Hepatocyte (in vitro differentiated cells): ENCODE measurements at regions not wholly inside any gene's neighbourhood (a gene's known extent, or its start where the extent isn't known, plus 50 kb on each side); places are given as distances from the start of the nearest gene placed in this dataset.

Source experiments
- DNase-seq: peaks from one replicate; pipeline ENCODE4 v3.0.0-alpha.2; 2016; ENCODE audit warnings: low spot score
- H2AFZ ChIP-seq: fragments of 200-600 bp; sonication (generic); 2 replicates; pipeline ENCODE4 v1.6.0; 2016; ENCODE audit warnings: antibody characterized with exemption, mild to moderate bottlenecking
- H3K27ac ChIP-seq: fragments of 200-600 bp; sonication (generic); 2 replicates; pipeline ENCODE4 v1.5.1; 2016; ENCODE audit warnings: mild to moderate bottlenecking
- H3K27me3 ChIP-seq: fragments of 200-600 bp; sonication (generic); 2 replicates; pipeline ENCODE4 v1.6.1; 2016
- H3K36me3 ChIP-seq: fragments of 200-600 bp; sonication (generic); replicated peaks from 2 replicates; pipeline ENCODE4 v1.5.1; 2016; ENCODE audit warnings: low read depth; ENCODE audit not compliant: insufficient read depth
- H3K4me1 ChIP-seq: fragments of 200-600 bp; sonication (generic); 2 replicates; pipeline ENCODE4 v1.5.1; 2016; ENCODE audit warnings: mild to moderate bottlenecking, moderate library complexity; ENCODE audit not compliant: insufficient read depth
- H3K4me2 ChIP-seq: fragments of 200-600 bp; sonication (generic); 2 replicates; pipeline ENCODE4 v1.6.0; 2016
- H3K4me3 ChIP-seq: fragments of 200-600 bp; sonication (generic); 2 replicates; pipeline ENCODE4 v1.5.1; 2016; ENCODE audit warnings: mild to moderate bottlenecking
- H3K79me2 ChIP-seq: fragments of 200-600 bp; sonication (generic); 2 replicates; pipeline ENCODE4 v1.6.0; 2017; ENCODE audit warnings: mild to moderate bottlenecking
- H3K9me2 ChIP-seq: fragments of 200-600 bp; sonication (generic); replicated peaks from 2 replicates; pipeline ENCODE4 v1.6.0; 2017; ENCODE audit warnings: mild to moderate bottlenecking; ENCODE audit not compliant: insufficient read depth
- H3K9me3 ChIP-seq: fragments of 200-600 bp; sonication (generic); 2 replicates; pipeline ENCODE4 v1.5.1; 2016; ENCODE audit warnings: low read depth, mild to moderate bottlenecking
- H4K20me1 ChIP-seq: fragments of 200-600 bp; sonication (generic); 2 replicates; pipeline ENCODE4 v1.6.0; 2016; ENCODE audit warnings: mild to moderate bottlenecking; ENCODE audit not compliant: insufficient read depth, poor library complexity, severe bottlenecking
- CTCF ChIP-seq: fragments of 200-600 bp; sonication (generic); IDR thresholded peaks from 2 replicates; pipeline ENCODE4 v1.5.1; 2016; ENCODE audit warnings: antibody characterized with exemption, mild to moderate bottlenecking; ENCODE audit not compliant: poor library complexity
- EZH2 ChIP-seq: fragments of 200-600 bp; sonication (generic); IDR thresholded peaks from 2 replicates; pipeline ENCODE4 v1.6.1; 2016; ENCODE audit warnings: antibody characterized with exemption, mild to moderate bottlenecking, borderline replicate concordance
- EZH2phosphoT487 ChIP-seq: fragments of 200-600 bp; sonication (generic); IDR thresholded peaks from one replicate; pipeline ENCODE4 v1.6.1; 2018; ENCODE audit warnings: antibody characterized with exemption, mild to moderate bottlenecking, low read depth, moderate library complexity; ENCODE audit not compliant: unreplicated experiment, severe bottlenecking
- WGBS: methylation state at CpG from one replicate; pipeline ENCODE4 v1.1.6; 2016; ENCODE audit warnings: low lambda C conversion rate; ENCODE audit errors: missing lambda C conversion rate; 5-methylcytosine and 5-hydroxymethylcytosine counted together

DNA sequence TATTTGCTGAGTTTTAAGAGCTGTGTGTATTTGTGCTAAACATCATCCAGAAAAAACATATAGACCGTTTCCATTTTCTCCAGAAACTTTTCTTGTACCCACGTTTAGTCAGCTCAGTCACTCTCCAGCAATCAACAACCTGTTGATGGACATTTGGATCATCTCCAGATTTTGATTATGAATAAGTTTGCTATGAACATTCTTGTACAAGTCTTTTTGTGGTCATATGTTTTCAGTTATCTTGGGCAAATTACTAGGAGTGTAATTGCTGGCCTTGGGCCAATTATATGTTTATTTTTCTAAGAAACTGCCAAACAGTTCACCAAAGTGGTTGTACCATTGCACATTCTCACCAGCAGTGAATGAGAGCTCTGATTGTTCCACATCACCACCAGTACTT, 221.8 kb downstream of the CENPF start:
- no peaks in the 10 kb centered on the region for H3K9me2 ChIP-seq
- H3K4me3 ChIP-seq: no peak overlapping the region
- no peak overlapping the region for H3K27ac ChIP-seq
- no peak overlapping the region for H3K4me2 ChIP-seq
- 50% methylated on average over 2 of the region's 2 CpGs for WGBS
- H3K4me1 ChIP-seq: no peaks in the 10 kb centered on the region
- no peaks in the 10 kb centered on the region for H3K9me3 ChIP-seq
- TF ChIP-seq EZH2phosphoT487 (no peak), CTCF (no peak)
- no peaks in the 10 kb centered on the region for H3K79me2 ChIP-seq
- no peaks in the 10 kb centered on the region for H3K27me3 ChIP-seq
- H4K20me1 ChIP-seq: no peaks in the 10 kb centered on the region
- no peak overlapping the region for H2AFZ ChIP-seq
- DNase-seq: no peak
- no peaks in the 10 kb centered on the region for H3K36me3 ChIP-seq

DNA sequence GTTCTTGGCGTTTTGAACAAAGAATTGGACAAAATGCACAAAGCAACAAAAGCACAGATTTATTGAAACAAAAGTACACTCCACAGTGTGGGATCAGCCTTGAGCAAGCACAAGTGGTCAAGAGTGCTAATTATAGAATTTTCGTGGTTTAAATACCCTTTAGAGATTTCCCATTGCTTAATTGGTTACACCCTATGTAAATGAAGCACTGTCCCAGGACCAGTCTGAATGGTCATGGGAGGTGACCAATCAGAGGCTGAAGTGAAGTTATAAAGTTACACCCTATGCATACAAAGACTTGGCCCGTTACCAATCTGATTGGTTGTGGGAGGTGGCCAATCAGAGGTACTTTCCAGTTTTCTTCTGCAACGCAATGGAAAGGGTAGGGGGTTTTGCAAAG, 223.6 kb downstream of the CENPF start:
- H3K9me2 ChIP-seq: no peaks in the 10 kb centered on the region
- no peak overlapping the region for H3K27ac ChIP-seq
- no peaks in the 10 kb centered on the region for H3K27me3 ChIP-seq
- no peak for DNase-seq
- H4K20me1 ChIP-seq: no peaks in the 10 kb centered on the region
- H3K4me3 ChIP-seq: no peak overlapping the region
- no peak for TF ChIP-seq EZH2
- TF ChIP-seq CTCF: no peak
- no peak for TF ChIP-seq EZH2phosphoT487
- WGBS: 85% methylated on average over 4 of the region's 4 CpGs
- no peaks in the 10 kb centered on the region for H3K79me2 ChIP-seq
- H2AFZ ChIP-seq: no peak overlapping the region
- no peaks in the 10 kb centered on the region for H3K9me3 ChIP-seq
- no peaks in the 10 kb centered on the region for H3K36me3 ChIP-seq
- H3K4me1 ChIP-seq: no peaks in the 10 kb centered on the region
- no peak overlapping the region for H3K4me2 ChIP-seq

DNA sequence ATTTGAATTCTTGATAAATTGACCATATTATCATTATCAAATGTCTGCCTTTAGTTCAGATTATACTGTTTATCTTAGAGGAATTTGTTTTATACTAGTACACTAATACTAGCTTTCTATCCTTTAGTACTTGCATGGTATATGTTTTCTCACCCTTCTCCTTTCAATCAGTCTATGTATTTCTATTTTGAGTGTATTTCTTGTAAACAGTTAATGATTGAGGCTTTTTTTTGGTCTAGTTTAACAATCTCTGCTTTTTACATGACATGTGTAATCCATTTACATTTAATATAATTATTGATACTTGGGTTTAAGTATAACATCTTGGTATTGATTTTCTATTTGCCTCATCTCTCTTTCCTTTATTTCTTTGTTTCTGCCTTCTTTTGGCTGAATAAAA, 224.9 kb downstream of the CENPF start:
- H3K4me3 ChIP-seq: no peak overlapping the region
- DNase-seq: no peak
- H3K9me3 ChIP-seq: no peaks in the 10 kb centered on the region
- TF ChIP-seq EZH2phosphoT487 (no peak), CTCF (no peak), EZH2 (no peak)
- H4K20me1 ChIP-seq: no peaks in the 10 kb centered on the region
- no peaks in the 10 kb centered on the region for H3K79me2 ChIP-seq
- H3K27ac ChIP-seq: no peak overlapping the region
- no peaks in the 10 kb centered on the region for H3K36me3 ChIP-seq
- no peaks in the 10 kb centered on the region for H3K27me3 ChIP-seq
- H3K4me1 ChIP-seq: no peaks in the 10 kb centered on the region
- H3K4me2 ChIP-seq: no peak overlapping the region
- no peaks in the 10 kb centered on the region for H3K9me2 ChIP-seq
- no peak overlapping the region for H2AFZ ChIP-seq

- TF ChIP-seq CTCF (no peak), EZH2 (no peak), EZH2phosphoT487 (no peak)
- 74% methylated on average over 2 of the region's 2 CpGs for WGBS
- no peak for DNase-seq
- Histone ChIP-seq H3K36me3 (no peaks in the 10 kb centered on the region), H4K20me1 (no peaks in the 10 kb centered on the region), H3K9me3 (no peaks in the 10 kb centered on the region), H3K9me2 (no peaks in the 10 kb centered on the region), H3K4me1 (no peaks in the 10 kb centered on the region), H3K27me3 (no peaks in the 10 kb centered on the region), H3K27ac (no peak overlapping the region), H3K79me2 (no peaks in the 10 kb centered on the region), H3K4me2 (no peak overlapping the region), H2AFZ (no peak overlapping the region), H3K4me3 (no peak overlapping the region)
These were observed 227.9 kb downstream of the CENPF start for GRCh38 chr1:214830941-214831340.
